ENCODE measurements at regions not wholly inside any gene's neighbourhood (a gene's known extent, or its start where the extent isn't known, plus 50 kb on each side); places are given as distances from the start of the nearest gene placed in this dataset.

DNA sequence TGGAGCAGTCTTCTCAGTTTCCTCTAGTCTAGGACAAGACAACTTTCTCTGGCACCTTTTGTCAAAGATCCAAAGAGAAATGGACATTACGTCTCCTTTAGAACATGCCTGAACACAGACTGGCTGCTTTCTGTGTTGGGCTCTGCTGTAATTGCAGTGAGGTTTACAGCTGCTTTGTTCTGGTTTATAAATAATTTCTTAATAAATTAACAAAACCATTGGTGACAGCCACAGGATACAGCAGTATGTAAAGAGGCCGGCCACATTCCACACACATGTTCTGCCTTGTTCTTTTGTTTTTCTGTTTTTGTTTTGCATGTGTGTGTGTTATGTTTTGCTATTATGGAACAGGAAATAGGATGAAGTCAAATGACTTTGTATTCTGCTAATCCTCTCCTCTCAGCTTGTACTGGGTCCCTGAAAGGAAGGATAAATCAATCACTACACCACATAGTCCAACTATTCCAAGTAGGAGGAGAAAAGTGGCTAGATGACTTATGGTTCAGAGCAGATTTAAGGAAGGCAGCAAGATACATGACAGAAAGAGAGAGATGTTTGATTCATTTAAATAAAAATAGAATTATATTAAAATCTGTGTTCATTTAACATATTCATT, 161.5 kb upstream of the ESRRG start:
- no peaks in the 10 kb centered on the region for H3K36me3 Mint-ChIP-seq
- no peaks in the 10 kb centered on the region for H3K27me3 Mint-ChIP-seq
- H3K4me1 Mint-ChIP-seq: no peaks in the 10 kb centered on the region
- peaks cover 4% of the 10 kb centered on the region for H3K9me3 Mint-ChIP-seq
- H3K4me3 Mint-ChIP-seq: no peak overlapping the region
- H3K27ac Mint-ChIP-seq: no peak overlapping the region

DNA sequence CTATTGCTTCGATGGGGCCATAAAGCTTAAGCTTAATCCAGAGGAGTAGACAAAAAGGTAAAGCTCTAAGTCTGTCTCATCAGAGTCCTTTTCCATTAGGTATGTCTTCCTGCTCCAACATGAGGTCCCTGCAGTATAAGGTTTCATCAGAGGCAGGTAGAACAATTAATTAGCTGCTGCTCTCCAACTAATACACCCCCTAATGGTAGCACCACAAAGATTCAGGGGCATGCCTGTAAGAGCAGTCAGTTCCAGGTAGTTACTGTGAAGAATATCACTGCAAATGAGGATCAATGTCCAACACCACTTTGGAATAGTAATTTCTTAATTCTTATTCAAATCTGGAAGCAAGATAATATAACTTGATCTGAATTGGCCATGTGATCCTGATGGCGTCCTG, 160.3 kb upstream of the ESRRG start:
- Mint-ChIP-seq H3K27me3 (no peaks in the 10 kb centered on the region), H3K27ac (no peak overlapping the region), H3K9me3 (peaks cover 4% of the 10 kb centered on the region), H3K4me3 (no peak overlapping the region), H3K4me1 (no peaks in the 10 kb centered on the region), H3K36me3 (no peaks in the 10 kb centered on the region)

DNA sequence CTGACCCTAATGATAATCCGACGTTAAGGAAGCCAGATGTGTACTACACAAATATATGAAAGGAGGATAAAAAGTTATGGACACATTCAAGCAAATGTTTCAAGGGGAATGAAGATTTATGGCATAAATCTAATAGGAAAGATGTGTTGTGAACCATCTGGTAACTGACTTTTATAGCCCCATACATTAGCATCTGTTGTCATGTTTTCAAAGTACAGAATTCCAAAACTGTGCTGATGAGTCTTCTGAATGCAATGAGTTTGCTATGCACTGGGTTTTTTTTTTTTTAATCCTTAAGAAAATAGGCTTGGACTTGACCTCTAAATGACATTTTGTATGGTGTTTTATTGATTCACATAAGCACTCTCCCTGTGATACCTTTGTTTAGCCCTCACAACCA, 158.5 kb upstream of the ESRRG start:
- H3K27me3 Mint-ChIP-seq: no peaks in the 10 kb centered on the region
- no peaks in the 10 kb centered on the region for H3K4me1 Mint-ChIP-seq
- H3K36me3 Mint-ChIP-seq: no peaks in the 10 kb centered on the region
- peaks cover 4% of the 10 kb centered on the region for H3K9me3 Mint-ChIP-seq
- H3K27ac Mint-ChIP-seq: no peak overlapping the region
- no peak overlapping the region for H3K4me3 Mint-ChIP-seq

- H3K36me3 Mint-ChIP-seq: no peaks in the 10 kb centered on the region
- H3K4me3 Mint-ChIP-seq: no peak overlapping the region
- H3K4me1 Mint-ChIP-seq: no peaks in the 10 kb centered on the region
- H3K27me3 Mint-ChIP-seq: no peaks in the 10 kb centered on the region
- H3K9me3 Mint-ChIP-seq: no peaks in the 10 kb centered on the region
- no peak overlapping the region for H3K27ac Mint-ChIP-seq
These were observed 143.5 kb upstream of the ESRRG start for GRCh38 chr1:216866714-216867113.

- Mint-ChIP-seq H3K4me1 (no peaks in the 10 kb centered on the region), H3K36me3 (no peaks in the 10 kb centered on the region), H3K27me3 (no peaks in the 10 kb centered on the region), H3K4me3 (no peak overlapping the region), H3K27ac (no peak overlapping the region), H3K9me3 (no peaks in the 10 kb centered on the region)
These were observed 132.6 kb upstream of the ESRRG start for GRCh38 chr1:216855810-216856209.

DNA sequence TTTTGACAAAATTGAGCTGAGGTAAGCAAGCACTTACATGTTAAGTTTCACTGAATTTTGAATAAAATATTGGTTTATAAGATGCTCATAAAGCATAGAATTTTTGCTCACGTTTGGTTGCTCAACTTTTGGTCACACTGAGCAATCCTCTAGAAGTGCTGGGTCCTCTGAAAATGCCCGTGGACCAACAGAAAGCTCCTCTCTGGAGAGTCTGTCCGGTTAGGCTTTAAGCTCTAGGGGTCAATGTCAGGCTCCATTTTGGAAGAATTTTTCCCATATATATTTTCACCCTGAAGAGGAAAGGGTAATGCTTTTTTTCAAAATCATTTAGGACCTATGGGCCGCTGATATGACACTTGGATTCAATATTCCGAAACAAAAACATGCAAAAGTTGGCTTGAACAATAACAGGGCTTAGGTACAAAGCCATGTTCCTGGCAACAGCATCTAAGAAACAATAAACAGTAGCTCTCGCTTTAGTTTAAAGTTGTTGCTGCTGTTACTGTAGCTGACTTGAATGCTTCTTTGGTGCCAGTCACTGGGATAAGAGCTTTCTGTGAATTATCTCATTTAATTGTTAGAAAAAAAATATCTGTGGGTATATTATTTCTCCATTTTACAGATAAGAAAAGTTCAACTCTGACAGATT, 131.7 kb upstream of the ESRRG start:
- H3K9me3 Mint-ChIP-seq: no peaks in the 10 kb centered on the region
- no peaks in the 10 kb centered on the region for H3K36me3 Mint-ChIP-seq
- H3K27ac Mint-ChIP-seq: no peak overlapping the region
- H3K4me1 Mint-ChIP-seq: no peaks in the 10 kb centered on the region
- no peak overlapping the region for H3K4me3 Mint-ChIP-seq
- H3K27me3 Mint-ChIP-seq: no peaks in the 10 kb centered on the region

DNA sequence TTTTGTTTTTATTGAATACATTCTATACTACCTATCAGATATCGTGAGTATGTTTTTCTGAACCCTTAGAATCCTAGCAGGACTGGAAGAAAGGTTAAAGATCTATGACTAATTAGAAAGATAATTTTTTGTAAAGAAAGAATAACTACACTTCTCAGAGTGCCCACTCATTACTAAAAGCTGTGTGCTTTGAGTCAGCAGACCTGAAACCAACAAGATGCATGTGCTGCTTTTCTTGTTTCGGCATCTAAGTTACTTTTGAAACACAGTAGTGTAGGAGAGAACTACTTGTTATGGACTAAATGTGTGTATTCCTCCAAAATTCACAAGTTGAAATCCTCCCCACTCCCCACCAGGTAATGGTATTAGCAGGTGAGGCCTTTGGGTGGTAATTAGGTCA, 127.8 kb upstream of the ESRRG start:
- H3K36me3 Mint-ChIP-seq: no peaks in the 10 kb centered on the region
- no peak overlapping the region for H3K4me3 Mint-ChIP-seq
- H3K27ac Mint-ChIP-seq: no peak overlapping the region
- no peaks in the 10 kb centered on the region for H3K9me3 Mint-ChIP-seq
- no peaks in the 10 kb centered on the region for H3K27me3 Mint-ChIP-seq
- H3K4me1 Mint-ChIP-seq: no peaks in the 10 kb centered on the region

DNA sequence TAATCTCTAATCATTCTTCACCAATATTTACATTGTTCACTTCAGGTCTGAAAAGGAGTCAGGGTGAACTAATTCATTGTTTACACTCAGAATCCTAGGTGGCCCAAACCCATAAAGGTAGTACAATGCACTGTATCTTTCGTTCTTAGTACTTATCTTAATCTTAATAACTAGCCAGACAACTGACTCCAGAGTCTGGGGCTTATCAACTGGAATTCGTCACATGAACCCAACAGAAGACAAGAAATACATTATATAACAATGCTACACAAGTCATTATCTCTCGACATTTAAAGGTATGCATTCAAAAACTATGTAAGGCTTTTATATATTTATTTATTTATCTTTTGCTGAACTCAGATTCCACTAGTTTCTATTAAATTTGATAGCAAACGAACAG, 125.9 kb upstream of the ESRRG start:
- no peaks in the 10 kb centered on the region for H3K36me3 Mint-ChIP-seq
- no peak overlapping the region for H3K4me3 Mint-ChIP-seq
- no peaks in the 10 kb centered on the region for H3K4me1 Mint-ChIP-seq
- H3K27ac Mint-ChIP-seq: no peak overlapping the region
- H3K27me3 Mint-ChIP-seq: no peaks in the 10 kb centered on the region
- no peaks in the 10 kb centered on the region for H3K9me3 Mint-ChIP-seq

DNA sequence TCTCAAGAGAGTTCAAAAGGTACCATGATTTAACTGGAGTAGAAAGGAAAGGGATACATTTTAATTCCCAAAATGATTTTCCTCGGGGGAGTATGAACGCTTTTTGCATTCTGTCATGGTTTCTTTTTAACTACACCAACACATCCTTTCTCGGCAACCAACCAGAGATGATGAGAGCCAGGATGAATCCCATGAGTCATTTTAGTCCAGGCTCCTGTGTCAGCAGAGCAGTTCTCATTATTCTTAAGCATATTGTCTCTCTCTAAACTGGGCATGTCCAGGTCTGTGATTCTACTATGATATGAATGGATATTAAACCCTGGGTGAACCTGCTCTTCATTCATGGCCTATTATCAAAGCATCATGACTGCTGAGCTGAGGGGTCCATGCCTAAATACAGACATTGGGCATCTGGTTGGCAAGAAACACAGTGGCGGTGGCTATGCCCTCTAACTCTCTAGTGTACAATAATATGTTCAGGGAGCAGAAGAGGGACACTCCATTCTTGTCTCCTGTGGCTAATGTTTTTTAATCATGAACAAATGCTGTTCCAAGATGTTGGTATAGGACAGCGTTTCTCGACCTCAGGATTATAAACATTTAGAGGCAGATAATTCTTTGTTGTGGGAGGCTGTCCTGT, 124.3 kb upstream of the ESRRG start:
- H3K4me1 Mint-ChIP-seq: no peaks in the 10 kb centered on the region
- H3K27ac Mint-ChIP-seq: no peak overlapping the region
- no peaks in the 10 kb centered on the region for H3K36me3 Mint-ChIP-seq
- H3K9me3 Mint-ChIP-seq: no peaks in the 10 kb centered on the region
- H3K4me3 Mint-ChIP-seq: no peak overlapping the region
- H3K27me3 Mint-ChIP-seq: no peaks in the 10 kb centered on the region

GRCh38 chr1:216846339-216846738, 123.1 kb upstream of the ESRRG start:
- H3K4me3 Mint-ChIP-seq: no peak overlapping the region
- no peak overlapping the region for H3K27ac Mint-ChIP-seq
- no peaks in the 10 kb centered on the region for H3K36me3 Mint-ChIP-seq
- no peaks in the 10 kb centered on the region for H3K4me1 Mint-ChIP-seq
- no peaks in the 10 kb centered on the region for H3K27me3 Mint-ChIP-seq
- no peaks in the 10 kb centered on the region for H3K9me3 Mint-ChIP-seq

DNA sequence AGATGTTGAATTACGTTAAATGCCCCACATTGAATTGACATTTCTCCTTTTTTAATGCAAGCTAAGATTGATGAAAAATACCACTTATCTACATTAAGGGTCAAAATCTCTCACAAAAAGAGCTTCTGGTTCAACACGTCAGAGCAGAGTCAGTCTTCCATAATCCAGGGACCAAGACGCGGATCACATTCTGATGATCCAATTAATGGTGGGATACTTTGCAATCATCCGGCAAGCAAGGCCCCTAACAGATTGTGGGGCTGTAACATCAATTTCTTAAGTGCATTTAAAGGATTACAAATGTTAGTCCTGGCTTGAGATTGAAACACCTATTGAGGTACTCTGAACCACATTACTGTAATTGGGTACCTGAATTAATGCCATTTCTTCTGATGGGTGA, 120.2 kb upstream of the ESRRG start:
- no peaks in the 10 kb centered on the region for H3K36me3 Mint-ChIP-seq
- no peaks in the 10 kb centered on the region for H3K27me3 Mint-ChIP-seq
- H3K4me3 Mint-ChIP-seq: no peak overlapping the region
- H3K27ac Mint-ChIP-seq: no peak overlapping the region
- H3K9me3 Mint-ChIP-seq: no peaks in the 10 kb centered on the region
- no peaks in the 10 kb centered on the region for H3K4me1 Mint-ChIP-seq

GRCh38 chr1:216841165-216841564, 117.9 kb upstream of the ESRRG start:
- no peak overlapping the region for H3K27ac Mint-ChIP-seq
- H3K9me3 Mint-ChIP-seq: no peaks in the 10 kb centered on the region
- no peak overlapping the region for H3K4me3 Mint-ChIP-seq
- H3K36me3 Mint-ChIP-seq: no peaks in the 10 kb centered on the region
- H3K4me1 Mint-ChIP-seq: no peaks in the 10 kb centered on the region
- no peaks in the 10 kb centered on the region for H3K27me3 Mint-ChIP-seq

GRCh38 chr1:216836316-216836715, 113.1 kb upstream of the ESRRG start:
- no peaks in the 10 kb centered on the region for H3K27me3 Mint-ChIP-seq
- no peaks in the 10 kb centered on the region for H3K36me3 Mint-ChIP-seq
- peaks cover 5% of the 10 kb centered on the region for H3K9me3 Mint-ChIP-seq
- no peaks in the 10 kb centered on the region for H3K4me1 Mint-ChIP-seq
- no peak overlapping the region for H3K27ac Mint-ChIP-seq
- no peak overlapping the region for H3K4me3 Mint-ChIP-seq

DNA sequence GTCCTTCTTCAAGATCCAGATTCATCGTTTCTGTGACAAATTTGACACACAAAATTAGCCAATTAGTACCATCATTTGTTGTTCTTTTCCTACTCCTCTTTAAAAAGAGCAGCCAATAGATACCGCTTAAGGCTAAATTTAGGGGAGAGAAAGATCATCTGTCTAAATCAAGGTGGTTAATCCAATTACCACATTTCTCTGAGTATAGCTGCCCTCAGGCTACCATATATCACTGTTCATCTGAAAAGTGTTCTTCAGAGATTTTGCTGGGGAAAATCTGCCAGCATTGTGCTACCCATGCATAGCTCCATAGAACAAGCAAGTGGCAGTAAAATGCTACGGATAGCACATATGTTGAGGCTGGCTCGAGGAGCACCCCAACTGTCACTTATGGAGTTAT, 110.3 kb upstream of the ESRRG start:
- H3K27me3 Mint-ChIP-seq: no peaks in the 10 kb centered on the region
- no peaks in the 10 kb centered on the region for H3K4me1 Mint-ChIP-seq
- no peak overlapping the region for H3K27ac Mint-ChIP-seq
- H3K4me3 Mint-ChIP-seq: no peak overlapping the region
- H3K36me3 Mint-ChIP-seq: no peaks in the 10 kb centered on the region
- peaks cover 5% of the 10 kb centered on the region for H3K9me3 Mint-ChIP-seq

- H3K36me3 Mint-ChIP-seq: no peaks in the 10 kb centered on the region
- no peaks in the 10 kb centered on the region for H3K4me1 Mint-ChIP-seq
- no peak overlapping the region for H3K27ac Mint-ChIP-seq
- no peak overlapping the region for H3K4me3 Mint-ChIP-seq
- peaks cover 8% of the 10 kb centered on the region for H3K9me3 Mint-ChIP-seq
- no peaks in the 10 kb centered on the region for H3K27me3 Mint-ChIP-seq
These were observed 109.0 kb upstream of the ESRRG start for GRCh38 chr1:216832192-216832591.

- no peaks in the 10 kb centered on the region for H3K36me3 Mint-ChIP-seq
- H3K4me3 Mint-ChIP-seq: no peak overlapping the region
- no peaks in the 10 kb centered on the region for H3K27me3 Mint-ChIP-seq
- H3K27ac Mint-ChIP-seq: no peak overlapping the region
- H3K4me1 Mint-ChIP-seq: no peaks in the 10 kb centered on the region
- H3K9me3 Mint-ChIP-seq: peaks cover 9% of the 10 kb centered on the region
These were observed 107.4 kb upstream of the ESRRG start for GRCh38 chr1:216830424-216831210.
